GM12878 (cell line): ENCODE measurements at regions not wholly inside any gene's neighbourhood (a gene's known extent, or its start where the extent isn't known, plus 50 kb on each side); places are given as distances from the start of the nearest gene placed in this dataset.

Experiments
- CHD4 ChIP-seq: fragments of 200-600 bp; sonication (generic); IDR thresholded peaks from 2 replicates; pipeline ENCODE4 v1.6.1; 2016; ENCODE audit warnings: mild to moderate bottlenecking
- IKZF1 ChIP-seq: fragments of 450-650 bp; conservative IDR thresholded peaks from 2 replicates; pipeline ENCODE4 v1.6.1; 2017; ENCODE audit warnings: antibody characterized with exemption, mild to moderate bottlenecking
- LARP7 ChIP-seq: fragments of 450-650 bp; IDR thresholded peaks from 2 replicates; pipeline ENCODE4 v1.6.1; 2017; ENCODE audit warnings: mild to moderate bottlenecking
- MYC ChIP-seq: IDR thresholded peaks from 2 replicates; pipeline ENCODE4 v1.6.1; 2011; ENCODE audit warnings: mild to moderate bottlenecking, low read length, moderate library complexity, inconsistent platforms; ENCODE audit not compliant: insufficient read depth, insufficient replicate concordance, insufficient read length, severe bottlenecking
- NR2C1 ChIP-seq: fragments of 450-650 bp; IDR thresholded peaks from 2 replicates; pipeline ENCODE4 v1.6.1; 2017; ENCODE audit warnings: antibody characterized with exemption, mild to moderate bottlenecking, moderate library complexity
- POLR2A ChIP-seq: IDR thresholded peaks from 2 replicates; pipeline ENCODE4 v1.6.1; 2011; ENCODE audit warnings: low read depth, mild to moderate bottlenecking, low read length
- POLR2AphosphoS5 ChIP-seq: IDR thresholded peaks from 2 replicates; pipeline ENCODE4 v1.6.1; 2011; ENCODE audit warnings: mild to moderate bottlenecking, low read length, inconsistent platforms
- TAF1 ChIP-seq: IDR thresholded peaks from 2 replicates; pipeline ENCODE4 v1.6.1; 2011; ENCODE audit warnings: mild to moderate bottlenecking, low read depth, low read length, borderline replicate concordance
- TBL1XR1 ChIP-seq: IDR thresholded peaks from 2 replicates; pipeline ENCODE4 v1.6.1; 2012; ENCODE audit warnings: low read depth, low read length, improper control_type of control experiment
- TF ChIP-seq, protein P1 (sequence below), 3 experiments: IDR thresholded peaks in 2 of 3; conservative IDR thresholded peaks in 1 of 3; 2 replicates each; pipeline ENCODE4 v1.5.1; 2011; ENCODE audit warnings: low read depth in 3 of 3, low read length in 3 of 3, mild to moderate bottlenecking in 3 of 3, control low read depth in 2 of 3, moderate library complexity in 2 of 3, inconsistent platforms in 1 of 3, mixed read lengths in 1 of 3; ENCODE audit not compliant: control insufficient read depth in 2 of 3, insufficient read depth in 1 of 3; ENCODE audit errors: extremely low read depth in 1 of 3
- TF ChIP-seq, protein P2 (sequence below): IDR thresholded peaks from 2 replicates; pipeline ENCODE4 v1.6.1; 2011; ENCODE audit warnings: low read depth, mild to moderate bottlenecking, low read length, moderate library complexity, borderline replicate concordance; ENCODE audit errors: extremely low read depth
- TF ChIP-seq, protein P3 (sequence below): IDR thresholded peaks from 2 replicates; pipeline ENCODE4 v1.6.1; 2011; ENCODE audit warnings: low read depth, low read length, improper control_type of control experiment, borderline replicate concordance
- TF ChIP-seq, protein P4 (sequence below): IDR thresholded peaks from 2 replicates; pipeline ENCODE4 v1.6.1; 2012; ENCODE audit warnings: low read depth, low read length, improper control_type of control experiment

DNA sequence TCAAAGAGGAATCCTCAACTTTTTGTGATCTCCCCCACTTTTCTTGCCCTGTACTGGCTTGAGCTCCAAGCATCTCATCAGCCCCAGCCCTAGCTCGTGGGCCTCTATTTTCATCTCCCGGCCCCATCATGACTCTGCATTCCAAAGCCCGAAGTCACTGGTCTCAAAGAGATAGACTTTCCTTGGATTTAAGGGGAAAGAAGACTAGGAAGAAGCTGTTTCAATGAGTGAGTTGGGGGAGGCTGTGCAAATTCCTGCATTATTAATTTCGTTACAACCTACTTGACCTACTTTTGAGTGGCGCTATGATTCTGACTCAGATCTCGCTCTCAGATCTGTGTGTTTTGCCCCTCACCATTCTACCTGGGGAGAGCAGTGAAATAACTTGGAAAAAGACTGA is 266.6 kb upstream of the TBL1XR1 start:
- TF ChIP-seq POLR2AphosphoS5 (no peak), MYC (no peak), TAF1 (no peak), TBL1XR1 (no peak), NR2C1 (no peak), CHD4 (no peak), IKZF1 (no peak), POLR2A (no peak), LARP7 (no peak)
- TF ChIP-seq, protein P1, sequence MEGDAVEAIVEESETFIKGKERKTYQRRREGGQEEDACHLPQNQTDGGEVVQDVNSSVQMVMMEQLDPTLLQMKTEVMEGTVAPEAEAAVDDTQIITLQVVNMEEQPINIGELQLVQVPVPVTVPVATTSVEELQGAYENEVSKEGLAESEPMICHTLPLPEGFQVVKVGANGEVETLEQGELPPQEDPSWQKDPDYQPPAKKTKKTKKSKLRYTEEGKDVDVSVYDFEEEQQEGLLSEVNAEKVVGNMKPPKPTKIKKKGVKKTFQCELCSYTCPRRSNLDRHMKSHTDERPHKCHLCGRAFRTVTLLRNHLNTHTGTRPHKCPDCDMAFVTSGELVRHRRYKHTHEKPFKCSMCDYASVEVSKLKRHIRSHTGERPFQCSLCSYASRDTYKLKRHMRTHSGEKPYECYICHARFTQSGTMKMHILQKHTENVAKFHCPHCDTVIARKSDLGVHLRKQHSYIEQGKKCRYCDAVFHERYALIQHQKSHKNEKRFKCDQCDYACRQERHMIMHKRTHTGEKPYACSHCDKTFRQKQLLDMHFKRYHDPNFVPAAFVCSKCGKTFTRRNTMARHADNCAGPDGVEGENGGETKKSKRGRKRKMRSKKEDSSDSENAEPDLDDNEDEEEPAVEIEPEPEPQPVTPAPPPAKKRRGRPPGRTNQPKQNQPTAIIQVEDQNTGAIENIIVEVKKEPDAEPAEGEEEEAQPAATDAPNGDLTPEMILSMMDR (IDR thresholded peaks at IDR 0.05 in 2 of 3, conservative IDR thresholded peaks at IDR 0.05 in 1 of 3; ENCODE audit: control insufficient read depth in 2 of 3, extremely low read depth in 1 of 3, insufficient read depth in 1 of 3, low read depth in 3 of 3, low read length in 3 of 3): no peak
- TF ChIP-seq, protein P2, sequence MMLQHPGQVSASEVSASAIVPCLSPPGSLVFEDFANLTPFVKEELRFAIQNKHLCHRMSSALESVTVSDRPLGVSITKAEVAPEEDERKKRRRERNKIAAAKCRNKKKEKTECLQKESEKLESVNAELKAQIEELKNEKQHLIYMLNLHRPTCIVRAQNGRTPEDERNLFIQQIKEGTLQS: no peak
- TF ChIP-seq, protein P3, sequence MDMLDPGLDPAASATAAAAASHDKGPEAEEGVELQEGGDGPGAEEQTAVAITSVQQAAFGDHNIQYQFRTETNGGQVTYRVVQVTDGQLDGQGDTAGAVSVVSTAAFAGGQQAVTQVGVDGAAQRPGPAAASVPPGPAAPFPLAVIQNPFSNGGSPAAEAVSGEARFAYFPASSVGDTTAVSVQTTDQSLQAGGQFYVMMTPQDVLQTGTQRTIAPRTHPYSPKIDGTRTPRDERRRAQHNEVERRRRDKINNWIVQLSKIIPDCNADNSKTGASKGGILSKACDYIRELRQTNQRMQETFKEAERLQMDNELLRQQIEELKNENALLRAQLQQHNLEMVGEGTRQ: no peak
- TF ChIP-seq, protein P4, sequence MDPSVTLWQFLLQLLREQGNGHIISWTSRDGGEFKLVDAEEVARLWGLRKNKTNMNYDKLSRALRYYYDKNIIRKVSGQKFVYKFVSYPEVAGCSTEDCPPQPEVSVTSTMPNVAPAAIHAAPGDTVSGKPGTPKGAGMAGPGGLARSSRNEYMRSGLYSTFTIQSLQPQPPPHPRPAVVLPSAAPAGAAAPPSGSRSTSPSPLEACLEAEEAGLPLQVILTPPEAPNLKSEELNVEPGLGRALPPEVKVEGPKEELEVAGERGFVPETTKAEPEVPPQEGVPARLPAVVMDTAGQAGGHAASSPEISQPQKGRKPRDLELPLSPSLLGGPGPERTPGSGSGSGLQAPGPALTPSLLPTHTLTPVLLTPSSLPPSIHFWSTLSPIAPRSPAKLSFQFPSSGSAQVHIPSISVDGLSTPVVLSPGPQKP: no peak
